CD4-positive, alpha-beta T cell (primary cell): ENCODE measurements at regions not wholly inside any gene's neighbourhood (a gene's known extent, or its start where the extent isn't known, plus 50 kb on each side); places are given as distances from the start of the nearest gene placed in this dataset.

Experiments
- ATAC-seq: fragments of 200-7000 bp; cut with Tn5 transposase; one replicate; pipeline ENCODE4 v1.10.0; 2022; ENCODE audit warnings: mild to moderate bottlenecking; ENCODE audit not compliant: poor library complexity
- CTCF ChIA-PET: fragments of 350-600 bp; sonication (Branson Sonifier 250); formaldehyde crosslinking; loops from one replicate; lab custom pipeline; 2021; ENCODE audit warnings: antibody characterized with exemption, inconsistent platforms; lab: Charles Lee
- POLR2A ChIA-PET: fragments of 350-600 bp; sonication (Branson Sonifier 250); formaldehyde crosslinking; loops from one replicate; lab custom pipeline; 2021; ENCODE audit warnings: antibody characterized with exemption, inconsistent platforms; lab: Charles Lee
- DNase-seq, 14 experiments: peaks; one replicate each; pipeline ENCODE4 v3.0.0-alpha.2; 2013 to 2020; ENCODE audit warnings: mixed read lengths in 2 of 14
- H3K27ac ChIP-seq, 2 donors: one replicate each; pipeline versions ENCODE4 v1.5.1 to v1.7.0; 2013; ENCODE audit warnings: low read length in 2 of 2, low read depth in 1 of 2, mild to moderate bottlenecking in 1 of 2
- H3K27me3 ChIP-seq, 2 experiments: 1 replicate in 1 of 2; 2 replicates in 1 of 2; pipeline versions ENCODE4 v1.6.1 to v1.7.0; 2013; ENCODE audit warnings: low read length in 2 of 2, control low read depth in 1 of 2, mild to moderate bottlenecking in 1 of 2, moderate library complexity in 1 of 2; ENCODE audit not compliant: insufficient read depth in 2 of 2, control insufficient read depth in 1 of 2
- H3K36me3 ChIP-seq: one replicate; pipeline ENCODE4 v1.6.1; 2013; ENCODE audit warnings: low read length, control low read depth; ENCODE audit not compliant: insufficient read depth
- H3K4me1 ChIP-seq: one replicate; pipeline ENCODE4 v1.6.1; 2013; ENCODE audit warnings: low read length, control low read depth; ENCODE audit not compliant: insufficient read depth
- H3K4me3 ChIP-seq: one replicate; pipeline ENCODE4 v1.5.1; 2013; ENCODE audit warnings: mild to moderate bottlenecking, low read length, moderate library complexity
- H3K9me3 ChIP-seq, 2 experiments: 1 replicate in 1 of 2; 2 replicates in 1 of 2; pipeline versions ENCODE4 v1.6.1 to v1.7.0; 2013; ENCODE audit warnings: low read length in 2 of 2, mild to moderate bottlenecking in 2 of 2, control low read depth in 1 of 2, moderate library complexity in 1 of 2; ENCODE audit not compliant: control insufficient read depth in 1 of 2, insufficient read depth in 1 of 2
- H3K27ac Mint-ChIP-seq: one replicate; pipeline ENCODE4 v1.8.0; 2020; ENCODE audit warnings: mixed read lengths
- H3K27me3 Mint-ChIP-seq: one replicate; pipeline ENCODE4 v1.8.0; 2021; ENCODE audit warnings: mixed read lengths
- H3K36me3 Mint-ChIP-seq: one replicate; pipeline ENCODE4 v1.8.0; 2021; ENCODE audit warnings: low read depth, mixed read lengths
- H3K4me1 Mint-ChIP-seq: one replicate; pipeline ENCODE4 v1.8.0; 2021; ENCODE audit warnings: low read depth, mixed read lengths
- H3K4me3 Mint-ChIP-seq: one replicate; pipeline ENCODE4 v1.8.0; 2020; ENCODE audit warnings: mild to moderate bottlenecking, mixed read lengths
- H3K9me3 Mint-ChIP-seq: one replicate; pipeline ENCODE4 v1.8.0; 2020; ENCODE audit warnings: mixed read lengths
- intact Hi-C, 2 experiments: fragments of 100-400 bp; cut with DNase I in 1 of 2; cut with micrococcal nuclease in 1 of 2; formaldehyde crosslinking; loops; one replicate each; pipeline versions ENCODE4 v1.15.1 to v1.9.0; 2023 to 2025; cut with DNase I, micrococcal nuclease
- TF ChIP-seq, protein P1 (sequence below): fragments of 200-600 bp; IDR thresholded peaks from one replicate; pipeline ENCODE4 v1.8.0; 2022; ENCODE audit warnings: antibody characterized with exemption, mild to moderate bottlenecking

DNA sequence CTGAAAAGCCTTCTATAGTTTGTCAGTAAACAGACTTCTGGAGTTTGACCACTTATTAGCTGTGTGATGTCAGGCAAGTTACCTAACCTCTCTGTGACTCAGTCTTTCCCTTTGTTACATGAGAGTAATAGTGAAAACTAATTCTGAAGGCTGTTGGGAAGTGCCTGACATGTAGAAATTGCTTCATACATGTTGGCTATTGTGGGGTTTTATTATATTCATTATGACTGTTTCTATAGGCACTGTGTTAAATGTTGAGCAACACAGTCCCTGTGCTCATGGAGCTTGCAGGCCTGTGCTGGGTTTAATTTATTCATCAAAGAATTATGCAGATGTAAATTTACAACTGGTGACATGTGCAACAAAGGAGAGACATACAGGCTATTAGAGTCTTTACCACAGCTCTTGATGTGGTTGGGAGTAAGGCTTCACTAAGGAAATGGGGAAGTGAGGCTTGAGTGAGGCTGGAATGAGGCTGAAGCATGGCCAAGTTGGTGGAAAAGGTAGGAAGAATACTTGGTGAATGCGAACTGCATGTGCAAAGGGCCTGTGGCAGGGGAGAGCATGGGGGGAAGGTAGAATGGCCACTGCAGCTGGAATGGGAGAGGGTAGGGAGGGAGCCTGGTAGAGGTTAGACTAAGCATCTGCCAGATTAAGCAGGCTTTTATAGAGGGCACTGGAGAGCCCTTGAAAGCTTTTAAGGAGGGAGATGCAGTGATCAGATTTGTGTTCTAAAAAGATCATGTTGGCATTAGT, 236.4 kb upstream of the CRY1 start:
- intact Hi-C loops: no loop called here

DNA sequence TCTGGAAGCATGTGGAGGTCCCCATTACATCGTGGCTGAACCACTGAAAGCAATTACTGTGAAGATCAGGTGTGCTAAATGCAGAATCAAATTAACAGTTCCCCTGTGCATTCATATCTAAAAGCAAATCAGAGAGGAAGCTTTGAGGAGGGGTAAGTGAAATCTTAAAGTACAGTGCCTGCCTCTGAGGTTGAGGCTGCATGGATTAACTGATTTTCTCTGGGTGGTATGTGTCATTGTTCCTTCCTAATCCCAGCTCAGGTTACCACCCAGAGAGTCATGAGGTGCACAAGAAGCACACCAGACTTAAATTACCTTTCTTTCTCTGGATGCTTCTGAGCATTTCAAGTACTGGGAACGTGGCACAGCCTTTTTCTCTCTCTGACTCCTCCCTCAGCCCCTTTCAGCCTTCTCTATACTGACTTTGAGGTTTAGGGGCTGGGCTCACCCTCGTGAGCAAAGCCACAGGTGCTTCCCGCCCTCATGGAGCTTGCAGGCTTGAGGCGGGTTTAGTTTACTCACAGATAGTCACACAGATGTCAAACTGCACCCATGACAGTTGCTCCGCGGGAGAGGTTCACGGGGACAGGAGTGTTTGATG, 237.6 kb upstream of the CRY1 start:
- Mint-ChIP-seq H3K36me3 (peaks cover 6% of the 10 kb centered on the region), H3K4me3 (peak overlapping the region; percentile 31), H3K27ac (peak overlapping the region; percentile 21), H3K4me1 (peaks cover 83% of the 10 kb centered on the region), H3K27me3 (no peaks in the 10 kb centered on the region), H3K9me3 (no peaks in the 10 kb centered on the region)
- H3K4me1 ChIP-seq: peaks cover 40% of the 10 kb centered on the region
- ChIA-PET CTCF (no interaction called here), POLR2A (interaction anchor here (1.0 to 1.5 kb wide), 2 partner anchors 9 kb away, joined by 3 read pairs; no protein-coding TSS in a partner anchor)
- no peaks in the 10 kb centered on the region for H3K36me3 ChIP-seq
- peak in 5 of 14 experiments; percentile 14 to 55 (median 20) for DNase-seq
- H3K9me3 ChIP-seq: peaks cover 0 to 6% of the 10 kb centered on the region in 2 experiments
- intact Hi-C loops: no loop called here
- peak; percentile 43 for ATAC-seq
- H3K4me3 ChIP-seq: no peak overlapping the region
- TF ChIP-seq, protein P1, sequence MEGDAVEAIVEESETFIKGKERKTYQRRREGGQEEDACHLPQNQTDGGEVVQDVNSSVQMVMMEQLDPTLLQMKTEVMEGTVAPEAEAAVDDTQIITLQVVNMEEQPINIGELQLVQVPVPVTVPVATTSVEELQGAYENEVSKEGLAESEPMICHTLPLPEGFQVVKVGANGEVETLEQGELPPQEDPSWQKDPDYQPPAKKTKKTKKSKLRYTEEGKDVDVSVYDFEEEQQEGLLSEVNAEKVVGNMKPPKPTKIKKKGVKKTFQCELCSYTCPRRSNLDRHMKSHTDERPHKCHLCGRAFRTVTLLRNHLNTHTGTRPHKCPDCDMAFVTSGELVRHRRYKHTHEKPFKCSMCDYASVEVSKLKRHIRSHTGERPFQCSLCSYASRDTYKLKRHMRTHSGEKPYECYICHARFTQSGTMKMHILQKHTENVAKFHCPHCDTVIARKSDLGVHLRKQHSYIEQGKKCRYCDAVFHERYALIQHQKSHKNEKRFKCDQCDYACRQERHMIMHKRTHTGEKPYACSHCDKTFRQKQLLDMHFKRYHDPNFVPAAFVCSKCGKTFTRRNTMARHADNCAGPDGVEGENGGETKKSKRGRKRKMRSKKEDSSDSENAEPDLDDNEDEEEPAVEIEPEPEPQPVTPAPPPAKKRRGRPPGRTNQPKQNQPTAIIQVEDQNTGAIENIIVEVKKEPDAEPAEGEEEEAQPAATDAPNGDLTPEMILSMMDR: no peak
- no peaks in the 10 kb centered on the region for H3K27me3 ChIP-seq
- no peak overlapping the region for H3K27ac ChIP-seq

More for the DNA sequence above, 236.4 kb upstream of the CRY1 start:
- Mint-ChIP-seq H3K4me1 (peaks cover 82% of the 10 kb centered on the region), H3K27ac (peak overlapping the region; percentile 25), H3K36me3 (peaks cover 6% of the 10 kb centered on the region), H3K4me3 (peak overlapping the region; percentile 36), H3K9me3 (no peaks in the 10 kb centered on the region), H3K27me3 (no peaks in the 10 kb centered on the region)
- peak in 3 of 14 experiments; percentile 15 to 63 (median 52) for DNase-seq
- Histone ChIP-seq H3K36me3 (no peaks in the 10 kb centered on the region), H3K9me3 (peaks cover 0 to 6% of the 10 kb centered on the region in 2 experiments), H3K4me3 (no peak overlapping the region), H3K27ac (no peak overlapping the region), H3K4me1 (peaks cover 43% of the 10 kb centered on the region), H3K27me3 (no peaks in the 10 kb centered on the region)
- POLR2A ChIA-PET: interaction anchor here (0.7 to 1.2 kb wide), 2 partner anchors 9 to 15 kb away, joined by 3 to 4 read pairs; no protein-coding TSS in a partner anchor
- peak; percentile 9 for ATAC-seq
- CTCF ChIA-PET: no interaction called here
- TF ChIP-seq, protein P1: no peak

DNA sequence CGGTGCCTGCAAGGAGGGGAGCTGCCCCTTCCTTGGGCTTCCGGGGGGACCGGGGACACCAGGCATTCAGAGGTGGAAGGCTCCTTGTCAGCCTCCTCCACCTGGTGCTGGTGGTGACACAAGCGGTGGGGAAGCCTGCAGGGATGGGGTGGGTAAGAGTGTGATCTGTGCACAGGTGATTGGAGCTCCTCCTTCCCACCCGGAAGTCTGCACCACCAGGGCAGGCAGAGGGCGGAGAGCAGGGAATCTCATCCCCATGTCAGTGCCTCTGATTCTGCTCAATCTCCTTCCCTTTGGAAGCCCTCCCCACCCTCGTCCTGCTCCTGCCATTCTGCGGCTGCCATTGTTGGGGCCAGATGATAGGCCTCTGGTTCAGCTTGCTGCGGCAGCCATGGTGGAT, 238.1 kb upstream of the CRY1 start:
- Mint-ChIP-seq H3K4me1 (peaks cover 83% of the 10 kb centered on the region), H3K27me3 (no peaks in the 10 kb centered on the region), H3K9me3 (no peaks in the 10 kb centered on the region), H3K4me3 (no peak overlapping the region), H3K27ac (no peak overlapping the region), H3K36me3 (peaks cover 6% of the 10 kb centered on the region)
- no peaks in the 10 kb centered on the region for H3K27me3 ChIP-seq
- POLR2A ChIA-PET: interaction anchor here (1.5 kb wide), 1 partner anchor 10 kb away, joined by 3 read pairs; no protein-coding TSS in a partner anchor
- ATAC-seq (no peak), DNase-seq (no peak)
- TF ChIP-seq, protein P1: no peak
- CTCF ChIA-PET: interaction anchor here (0.7 kb wide), 1 partner anchor 38 kb away, joined by 3 read pairs; no protein-coding TSS in a partner anchor
- peaks cover 40% of the 10 kb centered on the region for H3K4me1 ChIP-seq
- no peak overlapping the region for H3K4me3 ChIP-seq
- H3K36me3 ChIP-seq: no peaks in the 10 kb centered on the region
- H3K27ac ChIP-seq: no peak overlapping the region
- intact Hi-C loops: no loop called here
- H3K9me3 ChIP-seq: peaks cover 0 to 6% of the 10 kb centered on the region in 2 experiments
